K562 (cell line): ENCODE measurements at regions not wholly inside any gene's neighbourhood (a gene's known extent, or its start where the extent isn't known, plus 50 kb on each side); places are given as distances from the start of the nearest gene placed in this dataset.

Experiments used
- OTX1 ChIP-seq: fragments of 450-650 bp; formaldehyde crosslinking; IDR thresholded peaks from 2 replicates; pipeline ENCODE4 v1.4.0; 2022; ENCODE audit warnings: mild to moderate bottlenecking
- POLR2H ChIP-seq: IDR thresholded peaks from 2 replicates; pipeline ENCODE4 v1.6.1; 2016; ENCODE audit warnings: missing genetic modification characterization, low read depth, mild to moderate bottlenecking, control low read depth, missing compliant biosample characterization, moderate library complexity
- TF ChIP-seq, protein P1 (sequence below), 2 experiments: fragments of 450-650 bp in 1 of 2; sonication (generic) in 1 of 2; formaldehyde crosslinking in 1 of 2; IDR thresholded peaks; 2 replicates each; pipeline versions ENCODE4 v1.7.1 to v1.9.0; 2016 to 2022; ENCODE audit warnings: inconsistent platforms in 1 of 2, mild to moderate bottlenecking in 1 of 2, missing genetic modification reagents in 1 of 2
- TF ChIP-seq, protein P2 (sequence below): fragments of 250-450 bp; sonication (Bioruptor Pico); IDR thresholded peaks from 2 replicates; pipeline ENCODE4 v1.4.0; 2020; ENCODE audit warnings: mild to moderate bottlenecking, moderate library complexity
- TF ChIP-seq, protein P3 (sequence below): sonication (generic); formaldehyde crosslinking; IDR thresholded peaks from 2 replicates; pipeline ENCODE4 v1.8.0; 2022; ENCODE audit warnings: mild to moderate bottlenecking, missing genetic modification reagents
- TF ChIP-seq, protein P4 (sequence below), 2 experiments: fragments of 450-650 bp in 1 of 2; IDR thresholded peaks; 2 replicates each; pipeline ENCODE4 v1.6.1; 2011 to 2017; ENCODE audit warnings: low read depth in 2 of 2, antibody characterized with exemption in 1 of 2, borderline replicate concordance in 1 of 2, low read length in 1 of 2, mild to moderate bottlenecking in 1 of 2, mixed read lengths in 1 of 2; ENCODE audit not compliant: control insufficient read depth in 1 of 2

DNA sequence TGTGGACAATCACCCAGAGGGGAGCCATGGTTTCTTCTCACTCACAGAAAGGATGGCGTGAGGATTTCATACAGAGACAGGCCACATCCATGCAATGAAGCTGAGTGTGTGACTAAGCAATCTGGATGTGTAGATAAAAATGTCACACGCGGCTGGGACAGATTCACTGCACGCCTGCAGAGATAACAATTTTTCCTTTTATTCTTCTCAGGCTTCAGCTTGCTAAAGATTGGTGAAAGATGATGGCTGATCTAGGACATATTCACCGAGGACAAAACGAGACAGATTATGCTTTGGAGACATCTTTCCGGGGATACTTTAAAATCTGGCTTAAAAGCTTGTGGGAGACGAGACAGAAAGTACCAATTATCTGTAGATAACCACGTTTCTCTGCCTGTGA lies 313.9 kb upstream of the TRPC7 start (continued):
- TF ChIP-seq, protein P1, sequence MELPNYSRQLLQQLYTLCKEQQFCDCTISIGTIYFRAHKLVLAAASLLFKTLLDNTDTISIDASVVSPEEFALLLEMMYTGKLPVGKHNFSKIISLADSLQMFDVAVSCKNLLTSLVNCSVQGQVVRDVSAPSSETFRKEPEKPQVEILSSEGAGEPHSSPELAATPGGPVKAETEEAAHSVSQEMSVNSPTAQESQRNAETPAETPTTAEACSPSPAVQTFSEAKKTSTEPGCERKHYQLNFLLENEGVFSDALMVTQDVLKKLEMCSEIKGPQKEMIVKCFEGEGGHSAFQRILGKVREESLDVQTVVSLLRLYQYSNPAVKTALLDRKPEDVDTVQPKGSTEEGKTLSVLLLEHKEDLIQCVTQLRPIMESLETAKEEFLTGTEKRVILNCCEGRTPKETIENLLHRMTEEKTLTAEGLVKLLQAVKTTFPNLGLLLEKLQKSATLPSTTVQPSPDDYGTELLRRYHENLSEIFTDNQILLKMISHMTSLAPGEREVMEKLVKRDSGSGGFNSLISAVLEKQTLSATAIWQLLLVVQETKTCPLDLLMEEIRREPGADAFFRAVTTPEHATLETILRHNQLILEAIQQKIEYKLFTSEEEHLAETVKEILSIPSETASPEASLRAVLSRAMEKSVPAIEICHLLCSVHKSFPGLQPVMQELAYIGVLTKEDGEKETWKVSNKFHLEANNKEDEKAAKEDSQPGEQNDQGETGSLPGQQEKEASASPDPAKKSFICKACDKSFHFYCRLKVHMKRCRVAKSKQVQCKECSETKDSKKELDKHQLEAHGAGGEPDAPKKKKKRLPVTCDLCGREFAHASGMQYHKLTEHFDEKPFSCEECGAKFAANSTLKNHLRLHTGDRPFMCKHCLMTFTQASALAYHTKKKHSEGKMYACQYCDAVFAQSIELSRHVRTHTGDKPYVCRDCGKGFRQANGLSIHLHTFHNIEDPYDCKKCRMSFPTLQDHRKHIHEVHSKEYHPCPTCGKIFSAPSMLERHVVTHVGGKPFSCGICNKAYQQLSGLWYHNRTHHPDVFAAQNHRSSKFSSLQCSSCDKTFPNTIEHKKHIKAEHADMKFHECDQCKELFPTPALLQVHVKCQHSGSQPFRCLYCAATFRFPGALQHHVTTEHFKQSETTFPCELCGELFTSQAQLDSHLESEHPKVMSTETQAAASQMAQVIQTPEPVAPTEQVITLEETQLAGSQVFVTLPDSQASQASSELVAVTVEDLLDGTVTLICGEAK (IDR thresholded peaks at IDR 0.05) = no peak
- TF ChIP-seq, protein P1 (CRISPR knock-in tag; IDR thresholded peaks at IDR 0.05) = no peak
- TF ChIP-seq, protein P2, sequence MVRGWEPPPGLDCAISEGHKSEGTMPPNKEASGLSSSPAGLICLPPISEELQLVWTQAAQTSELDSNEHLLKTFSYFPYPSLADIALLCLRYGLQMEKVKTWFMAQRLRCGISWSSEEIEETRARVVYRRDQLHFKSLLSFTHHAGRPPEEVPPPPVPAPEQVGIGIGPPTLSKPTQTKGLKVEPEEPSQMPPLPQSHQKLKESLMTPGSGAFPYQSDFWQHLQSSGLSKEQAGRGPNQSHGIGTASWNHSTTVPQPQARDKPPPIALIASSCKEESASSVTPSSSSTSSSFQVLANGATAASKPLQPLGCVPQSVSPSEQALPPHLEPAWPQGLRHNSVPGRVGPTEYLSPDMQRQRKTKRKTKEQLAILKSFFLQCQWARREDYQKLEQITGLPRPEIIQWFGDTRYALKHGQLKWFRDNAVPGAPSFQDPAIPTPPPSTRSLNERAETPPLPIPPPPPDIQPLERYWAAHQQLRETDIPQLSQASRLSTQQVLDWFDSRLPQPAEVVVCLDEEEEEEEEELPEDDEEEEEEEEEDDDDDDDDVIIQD = no peak
- TF ChIP-seq, protein P3, sequence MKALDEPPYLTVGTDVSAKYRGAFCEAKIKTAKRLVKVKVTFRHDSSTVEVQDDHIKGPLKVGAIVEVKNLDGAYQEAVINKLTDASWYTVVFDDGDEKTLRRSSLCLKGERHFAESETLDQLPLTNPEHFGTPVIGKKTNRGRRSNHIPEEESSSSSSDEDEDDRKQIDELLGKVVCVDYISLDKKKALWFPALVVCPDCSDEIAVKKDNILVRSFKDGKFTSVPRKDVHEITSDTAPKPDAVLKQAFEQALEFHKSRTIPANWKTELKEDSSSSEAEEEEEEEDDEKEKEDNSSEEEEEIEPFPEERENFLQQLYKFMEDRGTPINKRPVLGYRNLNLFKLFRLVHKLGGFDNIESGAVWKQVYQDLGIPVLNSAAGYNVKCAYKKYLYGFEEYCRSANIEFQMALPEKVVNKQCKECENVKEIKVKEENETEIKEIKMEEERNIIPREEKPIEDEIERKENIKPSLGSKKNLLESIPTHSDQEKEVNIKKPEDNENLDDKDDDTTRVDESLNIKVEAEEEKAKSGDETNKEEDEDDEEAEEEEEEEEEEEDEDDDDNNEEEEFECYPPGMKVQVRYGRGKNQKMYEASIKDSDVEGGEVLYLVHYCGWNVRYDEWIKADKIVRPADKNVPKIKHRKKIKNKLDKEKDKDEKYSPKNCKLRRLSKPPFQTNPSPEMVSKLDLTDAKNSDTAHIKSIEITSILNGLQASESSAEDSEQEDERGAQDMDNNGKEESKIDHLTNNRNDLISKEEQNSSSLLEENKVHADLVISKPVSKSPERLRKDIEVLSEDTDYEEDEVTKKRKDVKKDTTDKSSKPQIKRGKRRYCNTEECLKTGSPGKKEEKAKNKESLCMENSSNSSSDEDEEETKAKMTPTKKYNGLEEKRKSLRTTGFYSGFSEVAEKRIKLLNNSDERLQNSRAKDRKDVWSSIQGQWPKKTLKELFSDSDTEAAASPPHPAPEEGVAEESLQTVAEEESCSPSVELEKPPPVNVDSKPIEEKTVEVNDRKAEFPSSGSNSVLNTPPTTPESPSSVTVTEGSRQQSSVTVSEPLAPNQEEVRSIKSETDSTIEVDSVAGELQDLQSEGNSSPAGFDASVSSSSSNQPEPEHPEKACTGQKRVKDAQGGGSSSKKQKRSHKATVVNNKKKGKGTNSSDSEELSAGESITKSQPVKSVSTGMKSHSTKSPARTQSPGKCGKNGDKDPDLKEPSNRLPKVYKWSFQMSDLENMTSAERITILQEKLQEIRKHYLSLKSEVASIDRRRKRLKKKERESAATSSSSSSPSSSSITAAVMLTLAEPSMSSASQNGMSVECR (CRISPR knock-in tag) = no peak
- TF ChIP-seq POLR2H (no peak), OTX1 (CRISPR knock-in tag) (no peak)
- TF ChIP-seq, protein P4, sequence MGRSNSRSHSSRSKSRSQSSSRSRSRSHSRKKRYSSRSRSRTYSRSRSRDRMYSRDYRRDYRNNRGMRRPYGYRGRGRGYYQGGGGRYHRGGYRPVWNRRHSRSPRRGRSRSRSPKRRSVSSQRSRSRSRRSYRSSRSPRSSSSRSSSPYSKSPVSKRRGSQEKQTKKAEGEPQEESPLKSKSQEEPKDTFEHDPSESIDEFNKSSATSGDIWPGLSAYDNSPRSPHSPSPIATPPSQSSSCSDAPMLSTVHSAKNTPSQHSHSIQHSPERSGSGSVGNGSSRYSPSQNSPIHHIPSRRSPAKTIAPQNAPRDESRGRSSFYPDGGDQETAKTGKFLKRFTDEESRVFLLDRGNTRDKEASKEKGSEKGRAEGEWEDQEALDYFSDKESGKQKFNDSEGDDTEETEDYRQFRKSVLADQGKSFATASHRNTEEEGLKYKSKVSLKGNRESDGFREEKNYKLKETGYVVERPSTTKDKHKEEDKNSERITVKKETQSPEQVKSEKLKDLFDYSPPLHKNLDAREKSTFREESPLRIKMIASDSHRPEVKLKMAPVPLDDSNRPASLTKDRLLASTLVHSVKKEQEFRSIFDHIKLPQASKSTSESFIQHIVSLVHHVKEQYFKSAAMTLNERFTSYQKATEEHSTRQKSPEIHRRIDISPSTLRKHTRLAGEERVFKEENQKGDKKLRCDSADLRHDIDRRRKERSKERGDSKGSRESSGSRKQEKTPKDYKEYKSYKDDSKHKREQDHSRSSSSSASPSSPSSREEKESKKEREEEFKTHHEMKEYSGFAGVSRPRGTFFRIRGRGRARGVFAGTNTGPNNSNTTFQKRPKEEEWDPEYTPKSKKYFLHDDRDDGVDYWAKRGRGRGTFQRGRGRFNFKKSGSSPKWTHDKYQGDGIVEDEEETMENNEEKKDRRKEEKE (IDR thresholded peaks at IDR 0.05; ENCODE audit: borderline replicate concordance in 1 of 2, control insufficient read depth in 1 of 2, low read depth in 2 of 2, low read length in 1 of 2) = no peak
